Breast epithelium (tissue), 4 donors: ENCODE measurements at regions not wholly inside any gene's neighbourhood (a gene's known extent, or its start where the extent isn't known, plus 50 kb on each side); places are given as distances from the start of the nearest gene placed in this dataset.

ENCODE experiments used
- DNase-seq, 2 donors: peaks; one replicate each; pipeline ENCODE4 v3.0.0-alpha.2; 2019; ENCODE audit warnings: low spot score in 2 of 2
- H3K27ac ChIP-seq, 2 donors: fragments of 200-600 bp; sonication (generic) in 1 of 2; one replicate each; pipeline ENCODE4 v1.5.1; 2016 to 2019; ENCODE audit warnings: mild to moderate bottlenecking in 1 of 2
- H3K27me3 ChIP-seq, 2 donors: fragments of 200-600 bp; sonication (generic) in 1 of 2; one replicate each; pipeline versions ENCODE4 v1.5.1 to v1.6.0; 2017 to 2019; ENCODE audit warnings: control low read depth in 1 of 2, mild to moderate bottlenecking in 1 of 2
- H3K36me3 ChIP-seq: fragments of 200-600 bp; one replicate; pipeline ENCODE4 v1.5.1; 2019
- H3K4me1 ChIP-seq, 2 donors: fragments of 200-600 bp; sonication (generic); one replicate each; pipeline ENCODE4 v1.5.1; 2016 to 2019; ENCODE audit warnings: control low read depth in 1 of 2
- H3K4me3 ChIP-seq, 3 donors: fragments of 200-600 bp; sonication (generic); 1 replicate in 2 of 3; 2 replicates in 1 of 3; pipeline ENCODE4 v1.5.1; 2016 to 2019; ENCODE audit warnings: mild to moderate bottlenecking in 3 of 3, moderate library complexity in 2 of 3
- H3K9me3 ChIP-seq, 2 donors: fragments of 200-600 bp; sonication (generic) in 1 of 2; one replicate each; pipeline ENCODE4 v1.5.1; 2016 to 2019; ENCODE audit warnings: control low read depth in 1 of 2
- POLR2A ChIP-seq: fragments of 450-650 bp; IDR thresholded peaks from one replicate; pipeline ENCODE4 v1.6.1; 2016; ENCODE audit warnings: antibody characterized with exemption, mild to moderate bottlenecking, moderate library complexity
- POLR2AphosphoS5 ChIP-seq, 3 donors: sonication (generic); formaldehyde crosslinking; IDR thresholded peaks; one replicate each; pipeline ENCODE4 v1.6.1; 2017; ENCODE audit warnings: antibody characterized with exemption in 3 of 3
- intact Hi-C: fragments of 100-400 bp; cut with DNase I; formaldehyde crosslinking; loops from one replicate; pipeline ENCODE4 v1.15.1; 2023; ENCODE audit warnings: low total_unique reads
- TF ChIP-seq, protein P1 (sequence below), 3 donors: fragments of 450-650 bp; IDR thresholded peaks; one replicate each; pipeline ENCODE4 v1.5.1; 2016 to 2017; ENCODE audit warnings: antibody characterized with exemption in 3 of 3, mild to moderate bottlenecking in 3 of 3, moderate library complexity in 3 of 3

GRCh38 chr1:8171751-8172464 lies 145.8 kb upstream of the ERRFI1 start:
- intact Hi-C loops: no loop called here
- H3K9me3 ChIP-seq: no peaks in the 10 kb centered on the region
- no peaks in the 10 kb centered on the region for H3K36me3 ChIP-seq
- H3K4me3 ChIP-seq: no peak overlapping the region
- H3K4me1 ChIP-seq: peaks cover 9 to 15% of the 10 kb centered on the region in 2 donors
- no peak for DNase-seq
- TF ChIP-seq POLR2A (no peak), POLR2AphosphoS5 (IDR thresholded peaks at IDR 0.05) (no peak)
- TF ChIP-seq, protein P1, sequence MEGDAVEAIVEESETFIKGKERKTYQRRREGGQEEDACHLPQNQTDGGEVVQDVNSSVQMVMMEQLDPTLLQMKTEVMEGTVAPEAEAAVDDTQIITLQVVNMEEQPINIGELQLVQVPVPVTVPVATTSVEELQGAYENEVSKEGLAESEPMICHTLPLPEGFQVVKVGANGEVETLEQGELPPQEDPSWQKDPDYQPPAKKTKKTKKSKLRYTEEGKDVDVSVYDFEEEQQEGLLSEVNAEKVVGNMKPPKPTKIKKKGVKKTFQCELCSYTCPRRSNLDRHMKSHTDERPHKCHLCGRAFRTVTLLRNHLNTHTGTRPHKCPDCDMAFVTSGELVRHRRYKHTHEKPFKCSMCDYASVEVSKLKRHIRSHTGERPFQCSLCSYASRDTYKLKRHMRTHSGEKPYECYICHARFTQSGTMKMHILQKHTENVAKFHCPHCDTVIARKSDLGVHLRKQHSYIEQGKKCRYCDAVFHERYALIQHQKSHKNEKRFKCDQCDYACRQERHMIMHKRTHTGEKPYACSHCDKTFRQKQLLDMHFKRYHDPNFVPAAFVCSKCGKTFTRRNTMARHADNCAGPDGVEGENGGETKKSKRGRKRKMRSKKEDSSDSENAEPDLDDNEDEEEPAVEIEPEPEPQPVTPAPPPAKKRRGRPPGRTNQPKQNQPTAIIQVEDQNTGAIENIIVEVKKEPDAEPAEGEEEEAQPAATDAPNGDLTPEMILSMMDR (IDR thresholded peaks at IDR 0.05): no peak
- H3K27me3 ChIP-seq: no peaks in the 10 kb centered on the region
- no peak overlapping the region for H3K27ac ChIP-seq

DNA sequence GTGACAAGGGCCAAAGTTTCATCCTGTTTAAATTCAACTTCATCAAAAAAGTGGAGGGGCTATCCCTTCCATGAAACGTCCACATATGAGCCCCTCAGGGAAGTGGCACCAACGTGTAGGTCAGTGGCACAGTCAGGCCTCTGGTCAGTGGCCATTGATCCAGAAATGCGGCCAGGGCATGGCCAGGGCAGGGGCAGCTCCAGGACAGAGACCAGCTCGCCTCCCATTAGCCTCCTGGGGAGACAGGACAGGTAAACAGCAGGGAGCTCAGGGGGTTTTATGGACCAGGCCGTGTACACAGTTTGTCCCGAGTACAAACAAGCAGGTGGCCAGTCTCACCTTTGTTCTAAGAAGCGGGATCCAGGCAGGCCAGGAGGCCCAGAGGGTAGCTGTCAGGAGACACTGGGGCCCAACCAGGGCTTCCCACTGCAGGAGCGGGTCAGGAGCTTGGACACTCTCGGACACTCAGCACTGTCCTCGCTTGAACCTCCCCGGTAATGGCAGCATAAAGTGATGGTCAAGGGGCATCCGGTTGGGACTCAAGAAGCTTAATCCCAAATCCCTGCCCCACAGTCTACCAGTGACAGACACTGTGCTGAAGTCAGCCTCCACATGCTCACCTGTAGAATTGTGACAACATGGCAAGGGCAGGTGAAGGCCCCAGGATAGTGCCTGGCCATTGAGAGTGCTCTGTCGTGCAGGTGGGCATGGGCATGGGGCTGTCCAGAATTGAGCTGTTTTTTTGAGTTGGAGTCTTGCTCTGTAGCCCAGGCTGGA lies 144.1 kb upstream of the ERRFI1 start:
- Histone ChIP-seq H3K4me1 (peaks cover 9 to 15% of the 10 kb centered on the region in 2 donors), H3K4me3 (no peak overlapping the region), H3K36me3 (no peaks in the 10 kb centered on the region), H3K27ac (peak overlapping the region; percentile 82 to 95), H3K9me3 (no peaks in the 10 kb centered on the region), H3K27me3 (no peaks in the 10 kb centered on the region)
- intact Hi-C loops: no loop called here
- DNase-seq: no peak
- TF ChIP-seq, protein P1 (IDR thresholded peaks at IDR 0.05): no peak
- TF ChIP-seq POLR2A (no peak), POLR2AphosphoS5 (IDR thresholded peaks at IDR 0.05) (no peak)

GRCh38 chr1:8169364-8170058 lies 143.4 kb upstream of the ERRFI1 start:
- DNase-seq: peak in 1 of 2 donors; percentile 83
- TF ChIP-seq POLR2AphosphoS5 (IDR thresholded peaks at IDR 0.05) (peak in 2 of 3 donors; percentile 67 to 74), POLR2A (no peak)
- TF ChIP-seq, protein P1 (IDR thresholded peaks at IDR 0.05): no peak
- Histone ChIP-seq H3K36me3 (no peaks in the 10 kb centered on the region), H3K4me1 (peaks cover 9 to 15% of the 10 kb centered on the region in 2 donors), H3K9me3 (no peaks in the 10 kb centered on the region), H3K4me3 (no peak overlapping the region), H3K27ac (peak overlapping the region; percentile 82 to 95), H3K27me3 (no peaks in the 10 kb centered on the region)
- intact Hi-C loops: no loop called here

- no peaks in the 10 kb centered on the region for H3K9me3 ChIP-seq
- H3K27ac ChIP-seq: peak overlapping the region in 1 of 2 donors; percentile 5
- no peaks in the 10 kb centered on the region for H3K36me3 ChIP-seq
- TF ChIP-seq, protein P1 (IDR thresholded peaks at IDR 0.05): no peak
- no peak for TF ChIP-seq POLR2A
- DNase-seq: no peak
- no peaks in the 10 kb centered on the region for H3K27me3 ChIP-seq
- intact Hi-C loops: no loop called here
- H3K4me3 ChIP-seq: no peak overlapping the region
- H3K4me1 ChIP-seq: peaks cover 9 to 15% of the 10 kb centered on the region in 2 donors
Observed at GRCh38 chr1:8167936-8168335, 141.8 kb upstream of the ERRFI1 start.

GRCh38 chr1:8166406-8166805 lies 140.3 kb upstream of the ERRFI1 start:
- H3K9me3 ChIP-seq: no peaks in the 10 kb centered on the region
- intact Hi-C loops: no loop called here
- DNase-seq: no peak
- H3K27ac ChIP-seq: no peak overlapping the region
- H3K27me3 ChIP-seq: no peaks in the 10 kb centered on the region
- H3K36me3 ChIP-seq: no peaks in the 10 kb centered on the region
- TF ChIP-seq, protein P1 (IDR thresholded peaks at IDR 0.05): no peak
- TF ChIP-seq POLR2AphosphoS5 (IDR thresholded peaks at IDR 0.05) (no peak), POLR2A (no peak)
- peaks cover 9 to 15% of the 10 kb centered on the region in 2 donors for H3K4me1 ChIP-seq
- H3K4me3 ChIP-seq: no peak overlapping the region
